ENCODE measurements at regions not wholly inside any gene's neighbourhood (a gene's known extent, or its start where the extent isn't known, plus 50 kb on each side); places are given as distances from the start of the nearest gene placed in this dataset.

GRCh38 chr3:34683851-34684250 is 885.4 kb downstream of the PDCD6IP start:
- H3K27ac ChIP-seq: no peak overlapping the region
- H3K27me3 ChIP-seq: no peaks in the 10 kb centered on the region
- intact Hi-C loops (cut with DNase I; ENCODE audit: low total_unique reads): loop anchor here (10.0 kb wide), 1 partner anchor 799 kb away; no protein-coding TSS in a partner anchor
- peak; percentile 80 for DNase-seq
- WGBS, 2 donors: 37 to 46% methylated on average over 4 of the region's 4 CpGs
- H3K4me3 ChIP-seq: no peak overlapping the region
- no peaks in the 10 kb centered on the region for H3K36me3 ChIP-seq (ENCODE audit: low read depth, missing control alignments)
- H3K9me3 ChIP-seq: no peaks in the 10 kb centered on the region
- no peak for TF ChIP-seq POLR2A (IDR thresholded peaks at IDR 0.05)
- TF ChIP-seq CTCF (IDR thresholded peaks at IDR 0.05): peak; percentile 43 to 65 (median 47)
- no peaks in the 10 kb centered on the region for H3K4me1 ChIP-seq

GRCh38 chr3:34686541-34686940 is 888.1 kb downstream of the PDCD6IP start:
- Histone ChIP-seq H3K9me3 (no peaks in the 10 kb centered on the region), H3K27ac (no peak overlapping the region), H3K4me3 (no peak overlapping the region), H3K27me3 (no peaks in the 10 kb centered on the region), H3K4me1 (no peaks in the 10 kb centered on the region), H3K36me3 (ENCODE audit: low read depth, missing control alignments) (no peaks in the 10 kb centered on the region)
- intact Hi-C loops (cut with DNase I; ENCODE audit: low total_unique reads): loop anchor here (10.0 kb wide), 1 partner anchor 802 kb away; no protein-coding TSS in a partner anchor
- WGBS, 2 donors: 64 to 79% methylated on average over 1 of the region's 1 CpG
- DNase-seq: no peak
- TF ChIP-seq POLR2A (IDR thresholded peaks at IDR 0.05) (no peak), CTCF (IDR thresholded peaks at IDR 0.05) (no peak)

- WGBS, 2 donors: 91 to 100% methylated on average over 1 of the region's 1 CpG
- DNase-seq: no peak
- no peaks in the 10 kb centered on the region for H3K27me3 ChIP-seq
- H3K36me3 ChIP-seq (ENCODE audit: low read depth, missing control alignments): no peaks in the 10 kb centered on the region
- TF ChIP-seq POLR2A (IDR thresholded peaks at IDR 0.05): no peak
- TF ChIP-seq CTCF (IDR thresholded peaks at IDR 0.05): no peak
- no peak overlapping the region for H3K4me3 ChIP-seq
- no peaks in the 10 kb centered on the region for H3K9me3 ChIP-seq
- intact Hi-C loops (cut with DNase I; ENCODE audit: low total_unique reads): loop anchor here (10.0 kb wide), 1 partner anchor 803 kb away; no protein-coding TSS in a partner anchor
- no peak overlapping the region for H3K27ac ChIP-seq
- H3K4me1 ChIP-seq: no peaks in the 10 kb centered on the region
Observed at GRCh38 chr3:34687671-34688070, 889.2 kb downstream of the PDCD6IP start.

- no peak for DNase-seq
- Histone ChIP-seq H3K4me1 (no peaks in the 10 kb centered on the region), H3K27me3 (no peaks in the 10 kb centered on the region), H3K9me3 (no peaks in the 10 kb centered on the region), H3K4me3 (no peak overlapping the region), H3K27ac (no peak overlapping the region), H3K36me3 (ENCODE audit: low read depth, missing control alignments) (no peaks in the 10 kb centered on the region)
- intact Hi-C loops (cut with DNase I; ENCODE audit: low total_unique reads): no loop called here
- 90 to 95% methylated on average over 4 of the region's 4 CpGs for WGBS, 2 donors
- TF ChIP-seq CTCF (IDR thresholded peaks at IDR 0.05) (no peak), POLR2A (IDR thresholded peaks at IDR 0.05) (no peak)
Observed at GRCh38 chr3:34696831-34697230, 898.4 kb downstream of the PDCD6IP start.

GRCh38 chr3:34703053-34703452 is 904.6 kb downstream of the PDCD6IP start:
- no peak overlapping the region for H3K4me3 ChIP-seq
- no peak overlapping the region for H3K27ac ChIP-seq
- no peaks in the 10 kb centered on the region for H3K27me3 ChIP-seq
- H3K4me1 ChIP-seq: no peaks in the 10 kb centered on the region
- H3K9me3 ChIP-seq: no peaks in the 10 kb centered on the region
- DNase-seq: no peak
- WGBS, 2 donors: 87 to 93% methylated on average over 3 of the region's 3 CpGs
- intact Hi-C loops (cut with DNase I; ENCODE audit: low total_unique reads): no loop called here
- no peaks in the 10 kb centered on the region for H3K36me3 ChIP-seq (ENCODE audit: low read depth, missing control alignments)
- TF ChIP-seq POLR2A (IDR thresholded peaks at IDR 0.05): no peak
